GM19023 (cell line): ENCODE measurements at regions not wholly inside any gene's neighbourhood (a gene's known extent, or its start where the extent isn't known, plus 50 kb on each side); places are given as distances from the start of the nearest gene placed in this dataset.

ENCODE experiments used
- ATAC-seq: cut with Tn5 transposase; IDR thresholded peaks from one replicate; pipeline ENCODE4 v1.9.1; 2021; ENCODE audit warnings: mild to moderate bottlenecking, moderate library complexity; ENCODE audit not compliant: unreplicated experiment

DNA sequence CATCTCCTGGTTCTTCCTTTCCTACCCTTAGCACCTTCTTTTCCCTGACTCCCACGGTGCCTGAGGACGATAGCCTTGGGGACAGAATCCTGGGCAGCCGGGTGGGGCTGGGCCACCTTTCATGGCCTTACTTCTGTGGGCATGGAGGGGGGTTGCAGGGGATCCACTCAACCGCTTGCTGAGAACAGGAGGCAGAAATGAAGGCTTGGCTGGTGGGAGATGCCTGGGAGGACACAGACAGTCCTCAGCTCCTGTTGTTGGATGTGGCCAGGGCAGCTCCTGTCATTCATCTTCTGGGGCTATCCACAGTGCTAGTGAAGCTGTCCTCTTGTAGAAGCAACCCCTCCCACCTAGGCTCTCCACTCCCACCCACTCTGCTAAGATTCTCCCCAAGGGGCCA is 95.5 kb upstream of the CELF4 start:
- no peak for ATAC-seq

DNA sequence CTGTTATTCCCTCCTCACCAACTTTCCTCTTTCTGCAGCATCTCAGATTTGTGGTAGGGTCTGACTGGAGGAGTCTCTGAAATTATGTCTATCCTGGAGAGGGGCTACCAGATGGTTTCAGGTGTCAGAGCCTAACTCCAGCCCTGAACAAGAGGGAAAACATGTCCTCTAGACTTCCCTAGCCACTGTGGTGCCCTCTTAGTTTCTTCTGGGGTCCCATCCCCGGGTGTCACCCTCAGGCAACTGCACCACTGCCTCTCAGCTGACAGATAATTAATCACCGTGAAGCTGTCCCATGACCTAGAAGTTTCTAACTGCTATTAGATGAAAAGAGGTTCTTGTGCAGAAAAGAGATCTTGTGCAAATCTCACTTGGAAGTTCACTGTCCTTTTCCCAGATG is 95.1 kb upstream of the CELF4 start:
- no peak for ATAC-seq

DNA sequence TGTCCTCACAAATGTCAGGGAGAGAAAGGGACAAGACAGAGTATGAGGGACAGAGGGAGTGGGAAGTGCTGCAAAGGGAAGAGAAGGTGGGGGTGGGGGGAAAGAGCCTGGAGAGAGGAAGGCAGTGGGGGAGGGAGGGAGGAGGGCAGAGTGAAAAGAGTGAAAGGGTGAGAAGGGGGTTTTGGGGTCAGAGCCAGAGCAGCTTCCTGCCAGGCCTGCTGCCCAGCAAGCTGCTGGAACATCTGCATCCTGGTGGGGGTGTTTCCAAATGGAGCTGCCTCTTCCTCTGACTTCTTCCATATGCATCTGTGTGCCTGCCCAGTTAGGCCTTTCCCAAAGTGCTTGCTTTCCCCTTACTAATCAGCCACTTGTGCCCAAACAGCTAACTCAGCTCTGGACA is 94.3 kb upstream of the CELF4 start:
- no peak for ATAC-seq

DNA sequence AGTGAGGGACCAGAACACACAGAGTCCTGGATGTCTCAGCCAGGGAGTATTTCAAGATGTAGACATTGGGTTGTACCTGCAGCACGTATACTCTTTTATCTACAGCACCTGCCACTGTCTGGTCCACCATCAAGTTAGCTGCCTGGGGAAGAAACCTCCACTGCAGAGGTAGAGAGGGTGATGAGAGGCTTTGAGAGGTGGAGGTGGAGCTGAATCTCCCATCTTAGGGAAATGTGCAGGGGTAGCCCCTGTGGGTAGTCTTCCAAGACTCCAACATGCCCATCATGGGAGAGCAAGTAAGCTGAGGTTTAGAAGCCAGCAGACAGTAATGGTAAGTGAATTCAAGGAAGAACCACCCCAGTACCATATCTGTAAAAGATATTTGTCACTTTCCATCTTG is 93.3 kb upstream of the CELF4 start:
- no peak for ATAC-seq

DNA sequence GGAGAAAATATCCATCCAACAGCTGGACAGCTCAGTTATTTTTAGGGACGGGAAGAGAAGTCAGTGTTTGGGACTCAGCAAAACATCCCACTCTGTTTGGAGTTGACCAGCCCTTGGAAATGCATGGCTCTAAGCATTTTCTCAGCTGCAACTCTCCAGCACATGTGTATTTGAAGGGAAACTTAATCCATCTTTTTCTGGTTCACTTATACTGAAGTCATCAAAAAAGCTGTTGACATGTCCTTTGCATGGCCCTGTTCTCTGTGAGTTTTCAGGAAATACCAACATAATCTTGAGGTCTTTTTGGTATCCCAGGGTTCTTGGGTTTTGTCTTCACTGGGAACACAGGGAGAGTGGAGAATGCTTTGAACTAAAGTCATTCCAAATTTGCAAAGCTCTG is 91.9 kb upstream of the CELF4 start:
- ATAC-seq, result no peak

DNA sequence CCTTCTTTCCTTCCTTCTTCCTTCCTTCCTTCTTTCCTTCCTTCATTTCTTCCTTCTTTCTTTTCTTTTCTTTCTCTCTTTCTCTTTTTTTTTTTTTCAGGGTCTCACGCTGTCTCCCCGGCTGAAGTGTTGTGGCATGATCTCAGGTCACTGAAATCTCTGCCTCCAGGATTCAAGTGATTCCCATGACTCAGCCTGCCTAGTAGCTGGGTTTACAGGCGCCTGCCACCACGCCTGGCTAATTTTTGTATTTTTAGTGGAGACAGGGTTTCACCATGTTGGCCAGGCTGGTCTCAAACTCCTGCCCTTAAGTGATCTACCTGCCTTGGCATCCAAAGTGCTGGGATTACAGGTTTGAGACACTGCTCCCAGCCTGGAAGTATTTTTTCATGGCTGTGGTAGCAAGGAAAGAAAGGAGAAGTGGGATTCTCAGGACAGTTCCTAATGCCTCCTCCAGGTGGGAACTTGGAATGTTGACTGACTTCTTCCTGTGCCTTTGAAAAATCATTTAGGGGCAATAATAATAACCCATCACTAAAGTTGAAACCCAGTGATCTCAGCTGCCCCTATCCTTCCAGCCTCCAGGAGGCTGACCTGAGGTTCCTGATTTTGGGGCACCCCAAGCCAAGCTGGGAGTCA is 89.3 kb upstream of the CELF4 start:
- ATAC-seq, result no peak

DNA sequence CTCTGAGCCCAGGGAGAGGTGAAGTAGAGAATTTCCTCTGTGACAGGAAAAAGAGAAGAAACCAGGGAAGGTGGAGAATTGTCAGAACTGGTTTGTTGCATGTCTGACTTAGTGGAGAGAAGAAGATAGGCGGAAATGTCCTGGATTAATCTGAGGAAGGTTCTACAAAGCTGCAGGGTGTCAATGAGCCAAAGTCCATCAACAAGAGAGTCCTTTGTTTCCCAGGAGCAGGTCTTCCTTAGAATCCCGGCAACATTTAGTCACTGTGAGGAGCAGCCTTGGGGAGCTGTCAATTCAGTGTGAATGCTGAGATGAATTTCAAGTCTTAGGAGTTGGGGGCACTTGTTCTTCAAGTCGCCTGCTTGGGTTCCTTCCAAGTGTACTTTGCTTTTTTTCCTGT is 88.4 kb upstream of the CELF4 start:
- no peak for ATAC-seq

DNA sequence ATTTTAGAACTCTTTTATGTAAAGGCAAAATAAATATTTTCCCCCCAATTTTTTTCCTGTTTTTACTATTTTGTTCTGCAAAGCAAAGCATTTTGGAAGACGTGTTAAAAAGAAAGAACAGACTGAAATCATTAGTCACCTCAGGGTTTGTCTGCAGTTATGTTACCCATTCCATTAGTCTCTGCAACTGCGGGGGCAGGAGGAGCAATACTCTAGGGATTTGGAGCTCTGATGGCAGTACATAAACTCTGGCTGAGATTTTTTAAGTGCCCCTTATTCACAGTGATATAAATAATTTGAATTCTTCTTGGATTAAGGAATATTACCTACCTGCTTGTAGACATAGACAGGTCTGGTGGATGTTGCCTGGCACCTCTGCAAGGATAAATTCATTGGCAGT is 88.0 kb upstream of the CELF4 start:
- no peak for ATAC-seq

DNA sequence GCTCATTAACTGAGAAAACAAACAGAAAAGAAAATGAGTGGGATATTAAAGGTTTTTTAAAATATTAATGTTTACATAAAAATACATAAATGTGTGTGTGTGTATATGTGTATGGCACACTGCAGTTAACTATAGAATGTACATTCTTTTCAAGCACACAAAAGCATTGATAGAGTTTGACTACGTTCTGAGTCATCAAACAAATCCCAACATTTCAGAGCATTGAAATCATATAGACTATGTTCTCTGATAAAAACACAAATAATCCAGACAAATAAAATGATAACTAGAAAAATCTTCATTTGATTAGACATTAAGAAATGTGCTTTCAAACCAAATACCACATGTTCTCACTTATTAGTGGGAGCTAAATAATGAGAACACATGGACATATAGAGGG is 84.3 kb upstream of the CELF4 start:
- no peak for ATAC-seq

DNA sequence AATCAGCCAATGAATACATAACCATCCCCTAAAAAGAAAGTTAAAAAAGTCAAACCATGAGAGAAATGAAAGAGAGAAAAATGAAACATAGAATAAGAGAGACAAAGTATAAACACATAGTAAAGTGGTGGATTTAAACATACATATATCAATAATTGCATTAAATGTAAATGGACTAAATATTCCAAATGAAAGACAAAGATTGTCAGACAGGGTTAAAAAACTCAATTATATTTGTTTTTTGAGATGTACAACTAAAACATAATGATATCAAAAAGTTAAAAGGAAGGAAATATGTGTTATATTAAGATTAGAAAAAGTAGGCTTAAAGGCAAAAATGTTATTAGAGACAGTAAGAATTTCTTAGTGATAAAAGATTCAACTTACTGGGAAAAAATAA is 83.8 kb upstream of the CELF4 start:
- no peak for ATAC-seq

DNA sequence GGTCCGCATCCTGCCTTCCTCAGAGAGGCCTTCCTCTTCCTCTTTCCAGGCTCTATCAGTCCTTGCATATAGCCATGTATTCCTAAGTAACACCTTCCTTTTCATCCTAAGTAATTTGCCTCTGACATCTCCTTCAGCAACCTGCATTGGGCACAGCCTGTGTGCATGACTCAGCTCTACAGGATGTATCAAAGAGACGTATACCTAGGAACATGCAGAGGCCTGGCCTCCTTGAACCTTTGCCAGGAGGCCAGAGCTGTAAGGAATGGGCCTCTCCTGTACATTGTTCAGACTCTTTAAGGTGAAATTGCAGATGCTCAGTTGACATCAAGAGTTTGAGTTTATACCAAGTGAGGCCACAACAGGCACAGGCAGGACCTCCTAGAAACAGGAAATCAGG is 76.0 kb upstream of the CELF4 start:
- ATAC-seq, result no peak

DNA sequence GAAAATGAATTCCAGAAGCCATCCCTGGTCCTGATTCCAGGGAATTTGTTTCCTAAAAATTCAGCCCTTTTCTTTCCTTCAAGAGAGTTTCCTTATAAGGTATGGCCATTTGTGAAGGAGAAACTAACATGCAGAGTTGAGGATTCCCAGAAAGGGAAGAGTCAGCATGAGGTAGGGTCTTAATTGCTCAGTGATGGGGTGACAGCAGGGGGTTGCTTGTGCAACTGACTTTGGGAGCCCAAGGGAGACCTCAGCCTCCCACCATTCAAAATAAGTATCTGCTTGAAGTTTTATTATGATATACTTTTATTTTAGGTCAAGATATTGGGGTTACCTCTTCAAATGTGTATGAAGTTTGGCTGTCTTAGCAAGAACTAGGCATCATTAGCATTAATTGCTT is 74.9 kb upstream of the CELF4 start:
- no peak for ATAC-seq

DNA sequence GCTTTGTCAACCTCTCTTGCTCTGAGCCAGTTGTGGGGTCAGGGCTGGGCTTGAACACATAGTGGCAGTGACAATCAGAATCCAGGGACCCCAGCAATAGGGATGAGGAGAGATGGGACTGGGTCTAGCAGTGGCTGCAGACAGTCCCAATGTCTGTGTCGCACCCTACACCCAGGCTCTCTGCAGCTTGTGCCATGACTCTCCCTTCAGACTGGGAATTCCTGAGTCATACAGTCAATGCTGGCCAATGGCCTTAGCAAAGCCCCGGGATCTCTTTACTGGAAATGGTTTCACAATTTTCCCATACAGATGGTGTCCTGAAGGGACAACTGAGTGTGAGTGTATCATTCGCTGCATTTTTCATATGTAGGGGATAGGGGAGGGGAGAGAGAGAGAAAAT is 74.2 kb upstream of the CELF4 start:
- no peak for ATAC-seq

DNA sequence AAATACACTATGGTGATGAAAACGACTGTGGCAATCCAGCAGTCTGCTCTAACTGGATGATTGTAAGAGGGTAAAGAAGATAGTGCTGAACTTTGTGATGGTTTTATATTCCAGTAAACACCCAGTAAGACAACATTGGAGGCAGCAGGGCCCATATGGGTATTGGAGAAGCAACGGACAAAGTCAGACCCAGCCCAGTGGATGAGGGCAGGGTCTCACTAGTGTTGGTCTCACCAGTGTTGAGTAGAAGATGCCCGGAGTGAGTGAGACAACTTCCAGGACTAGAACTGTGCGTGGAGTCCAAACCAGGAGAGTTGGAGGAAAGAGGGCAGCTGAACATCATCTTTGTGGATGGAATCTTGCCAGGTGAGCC is 71.9 kb upstream of the CELF4 start:
- ATAC-seq, result no peak

DNA sequence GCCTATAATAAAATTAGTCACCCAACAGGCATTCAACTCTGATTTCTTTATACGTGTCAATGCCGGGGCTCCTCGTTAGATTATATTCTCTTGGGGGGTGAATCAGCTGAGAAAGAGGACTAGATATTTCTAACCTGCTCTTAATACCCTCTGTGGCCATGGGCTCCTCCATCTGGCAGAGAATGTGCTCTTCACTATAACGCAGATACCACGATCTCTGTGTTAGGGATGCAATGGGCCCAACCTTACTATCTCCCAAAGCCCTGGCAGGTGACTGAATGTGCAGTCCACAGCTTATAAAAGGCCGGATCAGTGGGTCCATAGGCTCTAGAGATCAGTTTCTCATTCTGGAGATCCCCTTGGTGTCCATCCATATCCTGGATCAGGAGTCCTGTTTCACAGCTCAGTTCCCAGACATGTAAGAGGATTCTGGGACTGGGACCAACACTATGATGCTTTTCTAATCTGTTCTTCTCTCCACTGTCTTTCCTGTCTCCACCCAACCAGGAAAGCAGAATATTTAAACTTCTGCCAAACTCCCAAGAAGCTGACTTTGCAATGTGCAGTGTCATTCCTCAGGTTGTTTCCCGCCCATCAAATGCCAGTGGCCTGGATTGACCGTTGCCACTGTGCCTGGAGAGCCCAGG is 71.4 kb upstream of the CELF4 start:
- no peak for ATAC-seq

DNA sequence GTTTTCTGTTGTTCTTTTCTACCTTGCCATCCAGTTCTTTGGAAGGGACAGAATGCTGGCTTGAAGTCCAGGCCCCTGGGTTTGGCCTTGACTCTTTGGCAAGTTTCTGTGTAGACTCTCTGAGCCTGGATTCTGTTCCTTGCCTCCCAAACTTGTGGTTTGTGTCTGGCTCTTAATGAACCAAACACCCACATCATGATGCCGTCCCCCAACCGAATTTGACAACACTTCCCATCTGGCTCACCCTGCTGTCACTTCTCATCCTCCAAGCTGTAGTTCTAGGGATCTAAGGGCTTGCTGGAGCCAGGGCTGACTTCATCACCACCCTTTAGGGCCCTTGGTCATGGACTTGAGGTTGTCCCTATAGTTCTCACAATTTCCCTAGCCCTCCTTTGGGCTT is 68.9 kb upstream of the CELF4 start:
- no peak for ATAC-seq

DNA sequence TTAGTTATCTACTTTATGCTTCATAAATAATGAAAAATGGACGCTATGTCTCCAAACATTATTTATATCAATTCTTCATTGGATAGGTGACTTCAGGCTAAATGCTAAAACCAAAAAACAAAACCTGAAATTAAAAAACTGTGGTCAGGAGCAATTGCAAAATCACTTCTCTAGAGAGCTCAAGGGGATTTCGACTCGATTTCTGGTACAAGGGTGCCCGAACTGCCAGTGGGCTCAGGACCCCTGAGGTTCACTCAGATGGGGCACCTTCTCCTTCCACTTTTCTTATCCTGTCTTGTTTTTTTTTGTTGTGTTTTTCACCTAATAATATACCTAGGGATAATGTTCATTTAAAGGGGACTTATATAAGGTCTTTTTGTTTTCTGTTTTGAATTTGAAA is 65.8 kb upstream of the CELF4 start:
- no peak for ATAC-seq

DNA sequence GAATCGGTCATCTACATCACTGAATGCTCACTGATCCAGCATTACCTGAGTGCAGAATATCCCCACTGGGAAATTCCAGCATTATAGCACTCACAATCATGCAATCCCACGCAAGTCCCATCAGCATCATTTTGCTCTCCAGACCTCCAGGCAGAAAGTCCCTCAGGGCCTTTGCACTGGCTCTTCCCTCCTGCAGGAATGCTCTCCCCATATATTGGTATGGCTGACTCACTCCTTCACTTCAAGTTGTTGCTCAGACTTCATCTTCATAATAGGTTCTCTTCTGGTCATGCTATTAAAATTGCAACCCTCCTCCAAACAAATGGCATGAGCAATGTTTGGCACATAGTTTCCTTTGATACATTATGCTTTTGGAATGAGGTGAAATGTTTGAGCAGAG is 64.7 kb upstream of the CELF4 start:
- no peak for ATAC-seq

DNA sequence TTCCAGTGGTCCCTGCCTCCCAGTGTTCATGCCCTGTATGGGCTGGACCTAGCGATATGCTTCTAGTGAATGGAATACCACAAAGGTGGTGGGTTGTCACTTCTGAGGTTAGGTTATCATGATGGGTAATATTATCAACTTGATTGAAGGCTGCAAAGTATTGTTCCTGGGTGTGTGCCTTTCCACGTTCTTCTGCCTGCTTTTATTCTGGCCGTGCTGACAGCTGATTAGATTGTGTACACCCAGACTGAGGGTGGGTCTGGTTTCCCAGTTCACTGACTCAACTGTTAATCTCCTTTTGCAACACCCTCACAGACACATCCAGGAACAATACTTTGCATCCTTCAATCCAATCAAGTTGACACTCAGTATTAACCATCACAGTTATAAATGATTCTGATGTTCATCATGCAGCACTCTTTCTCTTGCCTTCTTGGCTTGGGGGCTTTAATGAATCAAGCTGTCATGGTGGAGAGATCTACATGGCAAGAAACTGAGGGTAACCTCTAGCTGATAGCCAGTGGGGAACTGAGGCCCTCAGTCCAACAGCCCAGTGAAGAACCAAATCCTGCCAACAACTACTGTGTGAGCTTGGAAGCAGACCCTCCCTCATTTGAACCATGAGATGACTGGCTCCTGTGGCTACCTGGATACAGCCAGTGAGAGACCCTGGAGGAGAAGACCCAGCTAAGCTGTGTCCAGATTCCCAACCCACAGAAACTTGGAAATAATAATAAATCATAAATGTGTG is 63.0 kb upstream of the CELF4 start:
- ATAC-seq, result no peak

DNA sequence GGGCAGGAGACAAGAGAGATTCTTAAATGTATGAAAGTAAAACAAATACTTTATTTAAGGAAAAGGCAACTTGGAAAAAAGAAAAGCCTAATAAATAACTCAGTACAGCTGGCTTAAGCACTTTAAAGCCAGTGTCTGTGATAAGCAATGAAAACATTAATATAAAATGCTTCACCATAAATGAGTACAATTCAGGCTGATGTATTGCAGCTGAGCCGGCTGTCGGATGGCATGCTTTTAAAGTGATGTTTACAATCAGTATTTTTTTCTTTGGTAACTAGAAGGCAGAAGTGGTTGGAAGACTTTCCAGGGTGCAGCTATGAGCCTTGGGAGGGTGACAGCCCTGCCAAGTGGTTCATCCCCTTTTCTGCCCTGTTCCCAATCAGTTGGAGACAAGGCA is 58.7 kb upstream of the CELF4 start:
- ATAC-seq, result no peak

DNA sequence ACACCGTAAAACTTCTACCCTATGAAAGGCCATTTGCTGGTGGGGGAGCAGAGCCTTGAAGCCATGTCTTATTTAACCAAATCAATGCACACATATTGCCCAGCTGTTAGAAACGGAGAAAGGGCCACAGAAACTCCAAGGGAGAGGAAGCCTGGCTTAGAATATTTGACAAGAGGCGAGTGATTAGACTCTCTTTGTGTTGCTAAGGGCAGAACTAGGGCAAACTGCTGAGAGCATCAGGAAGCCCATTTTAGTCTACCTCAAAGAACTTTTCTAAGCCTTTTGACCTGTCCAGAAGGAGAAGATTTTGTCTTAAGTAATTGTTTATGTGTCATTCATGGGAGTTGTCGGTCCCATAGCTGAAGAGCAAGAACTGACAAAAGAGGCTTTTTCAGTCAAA is 54.4 kb upstream of the CELF4 start:
- ATAC-seq, result no peak

DNA sequence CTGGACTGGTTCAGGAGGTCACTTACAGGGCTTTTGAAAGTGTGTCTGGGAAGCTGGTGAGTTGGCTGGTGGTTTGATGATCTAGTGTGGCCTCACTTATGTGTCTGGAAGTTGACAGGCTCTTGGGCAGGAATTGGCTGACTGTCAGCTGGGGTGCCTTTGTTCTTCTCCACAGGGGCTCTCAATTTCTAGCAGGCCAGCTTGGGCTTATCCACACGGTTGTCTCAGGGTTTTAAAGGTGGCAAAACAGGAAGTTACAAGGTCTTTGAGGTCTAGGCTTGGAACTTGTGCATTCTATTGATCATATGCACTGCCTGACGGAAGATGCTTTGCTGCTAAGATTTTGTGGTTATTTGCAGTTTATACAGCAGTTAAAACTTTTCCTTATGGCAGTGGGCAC is 52.0 kb upstream of the CELF4 start:
- no peak for ATAC-seq
